Erythroblast (primary cell): ENCODE measurements at regions not wholly inside any gene's neighbourhood (a gene's known extent, or its start where the extent isn't known, plus 50 kb on each side); places are given as distances from the start of the nearest gene placed in this dataset.
A peak's percentile ranks its signal among the peaks of the same experiment; 100 is the strongest.

Experiments used
- DNase-seq, 2 experiments: peaks; one replicate each; lab custom pipeline; 2025; lab: John Stamatoyannopoulos, UW
- GATA1 ChIP-seq: IDR thresholded peaks from 2 replicates; pipeline ENCODE4 v1.6.1; 2011; ENCODE audit warnings: low read depth, mild to moderate bottlenecking, control low read depth, low read length, moderate library complexity
- POLR2A ChIP-seq: IDR thresholded peaks from 2 replicates; pipeline ENCODE4 v1.6.1; 2011; ENCODE audit warnings: mild to moderate bottlenecking, low read length

- DNase-seq, result no peak
- no peak for TF ChIP-seq GATA1
- no peak for TF ChIP-seq POLR2A
Observed at GRCh38 chr10:113471241-113471996, 81.4 kb upstream of the HABP2 start.

- no peak for DNase-seq
- TF ChIP-seq POLR2A (no peak), GATA1 (no peak)
Observed at GRCh38 chr10:113473011-113473410, 79.8 kb upstream of the HABP2 start.

GRCh38 chr10:113473851-113474250 is 79.0 kb upstream of the HABP2 start:
- TF ChIP-seq POLR2A, result no peak
- TF ChIP-seq GATA1, result no peak
- DNase-seq, result no peak

GRCh38 chr10:113474752-113475151 is 78.1 kb upstream of the HABP2 start:
- no peak for DNase-seq
- no peak for TF ChIP-seq POLR2A
- no peak for TF ChIP-seq GATA1

- no peak for TF ChIP-seq GATA1
- no peak for TF ChIP-seq POLR2A
Observed at GRCh38 chr10:113475381-113475807, 77.5 kb upstream of the HABP2 start.

GRCh38 chr10:113476191-113476590 is 76.7 kb upstream of the HABP2 start:
- no peak for DNase-seq

More at GRCh38 chr10:113475381-113475807, 77.5 kb upstream of the HABP2 start:
- DNase-seq, result no peak

GRCh38 chr10:113476673-113477072 is 76.2 kb upstream of the HABP2 start:
- DNase-seq, result no peak
- TF ChIP-seq POLR2A, result no peak
- TF ChIP-seq GATA1, result no peak

More at GRCh38 chr10:113476191-113476590, 76.7 kb upstream of the HABP2 start:
- TF ChIP-seq POLR2A, result no peak
- TF ChIP-seq GATA1, result no peak

GRCh38 chr10:113477451-113477850 is 75.4 kb upstream of the HABP2 start:
- DNase-seq, result no peak
- TF ChIP-seq GATA1, result no peak
- TF ChIP-seq POLR2A, result no peak

GRCh38 chr10:113479346-113480080 is 73.3 kb upstream of the HABP2 start:
- DNase-seq, result peak in 1 of 2 experiments; percentile 1

GRCh38 chr10:113480081-113480360 is 72.8 kb upstream of the HABP2 start:
- no peak for TF ChIP-seq GATA1
- no peak for TF ChIP-seq POLR2A
- DNase-seq, result no peak

More at GRCh38 chr10:113479346-113480080, 73.3 kb upstream of the HABP2 start:
- no peak for TF ChIP-seq POLR2A

GRCh38 chr10:113480851-113481502 is 71.9 kb upstream of the HABP2 start:
- no peak for DNase-seq
- no peak for TF ChIP-seq GATA1
- TF ChIP-seq POLR2A, result no peak

GRCh38 chr10:113484487-113484886 is 68.4 kb upstream of the HABP2 start:
- no peak for DNase-seq
- no peak for TF ChIP-seq GATA1
- no peak for TF ChIP-seq POLR2A

GRCh38 chr10:113485736-113486135 is 67.1 kb upstream of the HABP2 start:
- TF ChIP-seq POLR2A (no peak), GATA1 (no peak)
- no peak for DNase-seq

GRCh38 chr10:113486531-113486930 is 66.3 kb upstream of the HABP2 start:
- DNase-seq, result no peak
- TF ChIP-seq GATA1, result no peak
- no peak for TF ChIP-seq POLR2A
